Transverse colon (tissue), 4 donors: ENCODE measurements at regions not wholly inside any gene's neighbourhood (a gene's known extent, or its start where the extent isn't known, plus 50 kb on each side); places are given as distances from the start of the nearest gene placed in this dataset.

Experiments
- DNase-seq: peaks from one replicate; pipeline ENCODE4 v3.0.0-alpha.2; 2019
- H3K27ac ChIP-seq, 4 donors: fragments of 200-600 bp; sonication (generic); 2 replicates each; pipeline ENCODE4 v1.5.1; 2016 to 2018; ENCODE audit warnings: inconsistent platforms in 4 of 4
- H3K27me3 ChIP-seq: fragments of 200-600 bp; sonication (generic); 2 replicates; pipeline ENCODE4 v1.5.1; 2017; ENCODE audit warnings: inconsistent platforms
- H3K36me3 ChIP-seq, 4 donors: fragments of 200-600 bp; sonication (generic); 2 replicates each; pipeline ENCODE4 v1.5.1; 2017 to 2019; ENCODE audit warnings: inconsistent platforms in 4 of 4
- H3K4me1 ChIP-seq, 4 donors: fragments of 200-600 bp; sonication (generic); 2 replicates each; pipeline ENCODE4 v1.5.1; 2017 to 2020; ENCODE audit warnings: inconsistent platforms in 4 of 4
- H3K4me3 ChIP-seq, 4 donors: fragments of 200-600 bp; sonication (generic); 1 replicate in 1 of 4; 2 replicates in 3 of 4; pipeline versions ENCODE4 v1.5.1 to v1.6.1; 2017 to 2019; ENCODE audit warnings: inconsistent platforms in 4 of 4
- H3K9me3 ChIP-seq, 2 donors: fragments of 200-600 bp; sonication (generic); 2 replicates each; pipeline ENCODE4 v1.5.1; 2017 to 2019; ENCODE audit warnings: inconsistent platforms in 2 of 2
- EP300 ChIP-seq: sonication (generic); formaldehyde crosslinking; IDR thresholded peaks from one replicate; pipeline ENCODE4 v1.6.1; 2017; ENCODE audit warnings: antibody characterized with exemption, low read depth
- POLR2A ChIP-seq: fragments of 450-650 bp; IDR thresholded peaks from one replicate; pipeline ENCODE4 v1.6.1; 2016; ENCODE audit warnings: antibody characterized with exemption, mild to moderate bottlenecking, moderate library complexity
- POLR2AphosphoS5 ChIP-seq, 3 donors: sonication (generic); formaldehyde crosslinking; IDR thresholded peaks; one replicate each; pipeline ENCODE4 v1.6.1; 2016; ENCODE audit warnings: antibody characterized with exemption in 3 of 3
- WGBS, 2 donors: methylation state at CpG; one replicate each; pipeline ENCODE4 v1.1.5; 2018; ENCODE audit warnings: low coverage in 1 of 2; 5-methylcytosine and 5-hydroxymethylcytosine counted together
- in situ Hi-C, 4 donors: fragments of 200-750 bp; cut with MboI; loops; one replicate each; pipeline versions ENCODE4 v1.15.0 to v1.15.1; 2017; ENCODE audit warnings: low sequenced_read_pairs in 3 of 4, low pct_ligation_motif_present in 1 of 4, low pct_unique_long_range_greater_than_20kb in 1 of 4
- intact Hi-C: fragments of 100-400 bp; cut with DNase I; formaldehyde crosslinking; loops from one replicate; pipeline ENCODE4 v1.15.1; 2023; ENCODE audit warnings: low total_unique reads
- TF ChIP-seq, protein P1 (sequence below), 5 experiments: fragments of 200-600 bp in 3 of 5; fragments of 450-650 bp in 2 of 5; sonication (generic) in 3 of 5; IDR thresholded peaks; 1 replicate in 2 of 5; 2 replicates in 3 of 5; pipeline ENCODE4 v1.5.1; 2016 to 2017; ENCODE audit warnings: antibody characterized with exemption in 5 of 5, inconsistent platforms in 3 of 5, mild to moderate bottlenecking in 2 of 5, moderate library complexity in 1 of 5

DNA sequence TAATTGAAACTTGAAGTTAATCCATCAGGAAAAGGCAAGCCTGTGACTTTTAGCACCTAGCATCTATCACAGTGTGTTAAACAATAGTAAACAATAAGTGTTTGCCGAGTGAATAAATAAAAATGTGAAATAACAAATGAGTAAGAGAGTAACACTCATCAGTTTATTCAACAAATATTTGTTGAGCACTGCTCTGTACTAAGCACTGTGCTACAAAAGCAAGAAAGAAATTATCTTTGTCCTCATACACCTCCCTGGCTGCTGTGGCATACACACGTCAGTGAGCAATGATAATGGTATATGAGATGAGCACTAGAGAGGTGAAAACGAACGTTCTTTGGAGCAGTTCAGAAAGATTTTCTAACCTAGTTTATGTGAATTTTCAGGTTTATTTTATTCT, 295.0 kb upstream of the LRRC7 start:
- TF ChIP-seq, protein P1, sequence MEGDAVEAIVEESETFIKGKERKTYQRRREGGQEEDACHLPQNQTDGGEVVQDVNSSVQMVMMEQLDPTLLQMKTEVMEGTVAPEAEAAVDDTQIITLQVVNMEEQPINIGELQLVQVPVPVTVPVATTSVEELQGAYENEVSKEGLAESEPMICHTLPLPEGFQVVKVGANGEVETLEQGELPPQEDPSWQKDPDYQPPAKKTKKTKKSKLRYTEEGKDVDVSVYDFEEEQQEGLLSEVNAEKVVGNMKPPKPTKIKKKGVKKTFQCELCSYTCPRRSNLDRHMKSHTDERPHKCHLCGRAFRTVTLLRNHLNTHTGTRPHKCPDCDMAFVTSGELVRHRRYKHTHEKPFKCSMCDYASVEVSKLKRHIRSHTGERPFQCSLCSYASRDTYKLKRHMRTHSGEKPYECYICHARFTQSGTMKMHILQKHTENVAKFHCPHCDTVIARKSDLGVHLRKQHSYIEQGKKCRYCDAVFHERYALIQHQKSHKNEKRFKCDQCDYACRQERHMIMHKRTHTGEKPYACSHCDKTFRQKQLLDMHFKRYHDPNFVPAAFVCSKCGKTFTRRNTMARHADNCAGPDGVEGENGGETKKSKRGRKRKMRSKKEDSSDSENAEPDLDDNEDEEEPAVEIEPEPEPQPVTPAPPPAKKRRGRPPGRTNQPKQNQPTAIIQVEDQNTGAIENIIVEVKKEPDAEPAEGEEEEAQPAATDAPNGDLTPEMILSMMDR (IDR thresholded peaks at IDR 0.05) = no peak
- no peak for DNase-seq
- Histone ChIP-seq H3K27me3 (no peaks in the 10 kb centered on the region), H3K36me3 (no peaks in the 10 kb centered on the region), H3K4me1 (no peaks in the 10 kb centered on the region), H3K4me3 (no peak overlapping the region), H3K9me3 (no peaks in the 10 kb centered on the region), H3K27ac (no peak overlapping the region)
- WGBS, 2 donors = 66 to 75% methylated on average over 4 of the region's 4 CpGs
- intact Hi-C loops (no loop called here), in situ Hi-C loops (no loop called here)

- Histone ChIP-seq H3K4me3 (no peak overlapping the region), H3K9me3 (no peaks in the 10 kb centered on the region), H3K36me3 (no peaks in the 10 kb centered on the region), H3K27me3 (no peaks in the 10 kb centered on the region), H3K4me1 (no peaks in the 10 kb centered on the region), H3K27ac (no peak overlapping the region)
- in situ Hi-C loops (no loop called here), intact Hi-C loops (no loop called here)
- TF ChIP-seq, protein P1 (IDR thresholded peaks at IDR 0.05) = no peak
- TF ChIP-seq POLR2A (no peak), POLR2AphosphoS5 (IDR thresholded peaks at IDR 0.05) (no peak), EP300 (no peak)
- no peak for DNase-seq
- 71 to 100% methylated on average over 1 to 2 of the region's 2 CpGs for WGBS, 2 donors
Observed at GRCh38 chr1:69278923-69279322, 288.8 kb upstream of the LRRC7 start.

DNA sequence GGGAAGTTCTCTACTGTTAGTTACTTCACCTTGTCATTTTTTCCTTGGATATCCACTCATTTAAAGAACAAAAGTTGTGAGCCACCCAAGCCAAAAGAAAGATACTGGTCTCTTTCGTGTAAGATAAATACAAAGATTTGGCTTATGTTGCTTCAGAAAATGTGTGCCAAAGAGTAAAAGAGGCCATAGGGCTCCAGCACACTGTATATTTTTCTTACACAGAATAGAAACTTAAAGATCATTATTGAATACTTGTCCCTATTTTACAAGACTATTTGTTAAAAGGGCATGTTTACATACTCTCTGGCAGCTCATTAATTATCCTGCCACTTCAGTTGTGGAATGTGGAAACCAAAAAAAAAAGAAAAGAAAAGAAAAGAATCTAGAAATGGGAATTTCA, 284.2 kb upstream of the LRRC7 start:
- in situ Hi-C loops (no loop called here), intact Hi-C loops (no loop called here)
- Histone ChIP-seq H3K27me3 (no peaks in the 10 kb centered on the region), H3K27ac (no peak overlapping the region), H3K36me3 (no peaks in the 10 kb centered on the region), H3K4me1 (no peaks in the 10 kb centered on the region), H3K4me3 (no peak overlapping the region), H3K9me3 (no peaks in the 10 kb centered on the region)
- DNase-seq = no peak
- 25 to 46% methylated on average over 1 of the region's 1 CpG for WGBS, 2 donors
- TF ChIP-seq EP300 (no peak), POLR2A (no peak), POLR2AphosphoS5 (IDR thresholded peaks at IDR 0.05) (no peak)
- TF ChIP-seq, protein P1 (IDR thresholded peaks at IDR 0.05) = no peak

GRCh38 chr1:69284508-69284907, 283.2 kb upstream of the LRRC7 start:
- WGBS, 2 donors = 75 to 88% methylated on average over 1 of the region's 1 CpG
- H3K27me3 ChIP-seq = no peaks in the 10 kb centered on the region
- H3K9me3 ChIP-seq = no peaks in the 10 kb centered on the region
- TF ChIP-seq EP300 (no peak), POLR2A (no peak), POLR2AphosphoS5 (IDR thresholded peaks at IDR 0.05) (no peak)
- TF ChIP-seq, protein P1 (IDR thresholded peaks at IDR 0.05) = no peak
- H3K4me3 ChIP-seq = no peak overlapping the region
- no peak for DNase-seq
- intact Hi-C loops = no loop called here
- H3K27ac ChIP-seq = no peak overlapping the region
- in situ Hi-C loops = no loop called here
- H3K36me3 ChIP-seq = no peaks in the 10 kb centered on the region
- no peaks in the 10 kb centered on the region for H3K4me1 ChIP-seq
